ENCODE measurements at regions not wholly inside any gene's neighbourhood (a gene's known extent, or its start where the extent isn't known, plus 50 kb on each side); places are given as distances from the start of the nearest gene placed in this dataset.
"Not testable (repeated sequence)": the region's sequence is repeated elsewhere in the genome, so short reads cannot be mapped to it uniquely, and the experiment has no call there.

- no peak for DNase-seq (ENCODE audit: low spot score)
- in situ Hi-C loops (cut with HindIII; ENCODE audit: low sequenced_read_pairs): no loop called here
These were observed 134.3 kb downstream of the MATN1 start for GRCh38 chr1:30589083-30589482.

GRCh38 chr1:30588311-30589073 lies 134.9 kb downstream of the MATN1 start:
- no peak for DNase-seq (ENCODE audit: low spot score)
- in situ Hi-C loops (cut with HindIII; ENCODE audit: low sequenced_read_pairs): no loop called here

- in situ Hi-C loops (cut with HindIII; ENCODE audit: low sequenced_read_pairs): no loop called here
- no peak for DNase-seq (ENCODE audit: low spot score)
These were observed 136.7 kb downstream of the MATN1 start for GRCh38 chr1:30586671-30587070.

- DNase-seq (ENCODE audit: low spot score): no peak
- in situ Hi-C loops (cut with HindIII; ENCODE audit: low sequenced_read_pairs): no loop called here
These were observed 143.8 kb downstream of the MATN1 start for GRCh38 chr1:30579580-30579979.

GRCh38 chr1:30575066-30575465 lies 148.3 kb downstream of the MATN1 start:
- no peak for DNase-seq (ENCODE audit: low spot score)
- in situ Hi-C loops (cut with HindIII; ENCODE audit: low sequenced_read_pairs): no loop called here

GRCh38 chr1:30572192-30572591 lies 151.2 kb downstream of the MATN1 start:
- DNase-seq (ENCODE audit: low spot score): no peak
- in situ Hi-C loops (cut with HindIII; ENCODE audit: low sequenced_read_pairs): no loop called here

GRCh38 chr1:30571380-30571779 lies 152.0 kb downstream of the MATN1 start:
- in situ Hi-C loops (cut with HindIII; ENCODE audit: low sequenced_read_pairs): no loop called here
- DNase-seq (ENCODE audit: low spot score): no peak

- in situ Hi-C loops (cut with HindIII; ENCODE audit: low sequenced_read_pairs): no loop called here
- DNase-seq (ENCODE audit: low spot score): no peak
These were observed 154.0 kb downstream of the MATN1 start for GRCh38 chr1:30569384-30569783.

GRCh38 chr1:30562559-30562958 lies 160.8 kb downstream of the MATN1 start:
- in situ Hi-C loops (cut with HindIII; ENCODE audit: low sequenced_read_pairs): no loop called here
- DNase-seq (ENCODE audit: low spot score): no peak

- DNase-seq (ENCODE audit: low spot score): no peak
- in situ Hi-C loops (cut with HindIII; ENCODE audit: low sequenced_read_pairs): no loop called here
These were observed 171.8 kb downstream of the MATN1 start for GRCh38 chr1:30551603-30552002.

GRCh38 chr1:30550365-30551220 lies 172.8 kb downstream of the MATN1 start:
- no peak for DNase-seq (ENCODE audit: low spot score)
- in situ Hi-C loops (cut with HindIII; ENCODE audit: low sequenced_read_pairs): no loop called here

- in situ Hi-C loops (cut with HindIII; ENCODE audit: low sequenced_read_pairs); DNase-seq (ENCODE audit: low spot score): not testable (repeated sequence)
These were observed 173.5 kb downstream of the MATN1 start for GRCh38 chr1:30549872-30550271.

- in situ Hi-C loops (cut with HindIII; ENCODE audit: low sequenced_read_pairs): no loop called here
These were observed 175.1 kb downstream of the MATN1 start for GRCh38 chr1:30548294-30548693.

GRCh38 chr1:30547326-30547725 lies 176.1 kb downstream of the MATN1 start:
- DNase-seq (ENCODE audit: low spot score); in situ Hi-C loops (cut with HindIII; ENCODE audit: low sequenced_read_pairs): not testable (repeated sequence)

More at GRCh38 chr1:30548294-30548693, 175.1 kb downstream of the MATN1 start:
- DNase-seq (ENCODE audit: low spot score): no peak

GRCh38 chr1:30545365-30545764 lies 178.0 kb downstream of the MATN1 start:
- no peak for DNase-seq (ENCODE audit: low spot score)
- in situ Hi-C loops (cut with HindIII; ENCODE audit: low sequenced_read_pairs): no loop called here

- no peak for DNase-seq (ENCODE audit: low spot score)
- in situ Hi-C loops (cut with HindIII; ENCODE audit: low sequenced_read_pairs): no loop called here
These were observed 181.5 kb downstream of the MATN1 start for GRCh38 chr1:30541721-30542485.

GRCh38 chr1:30540611-30541192 lies 182.7 kb downstream of the MATN1 start:
- in situ Hi-C loops (cut with HindIII; ENCODE audit: low sequenced_read_pairs): no loop called here
- no peak for DNase-seq (ENCODE audit: low spot score)

GRCh38 chr1:30539884-30540283 lies 183.5 kb downstream of the MATN1 start:
- in situ Hi-C loops (cut with HindIII; ENCODE audit: low sequenced_read_pairs): no loop called here

More at GRCh38 chr1:30539884-30540283, 183.5 kb downstream of the MATN1 start:
- no peak for DNase-seq (ENCODE audit: low spot score)
